ENCODE measurements at regions not wholly inside any gene's neighbourhood (a gene's known extent, or its start where the extent isn't known, plus 50 kb on each side); places are given as distances from the start of the nearest gene placed in this dataset.

DNA sequence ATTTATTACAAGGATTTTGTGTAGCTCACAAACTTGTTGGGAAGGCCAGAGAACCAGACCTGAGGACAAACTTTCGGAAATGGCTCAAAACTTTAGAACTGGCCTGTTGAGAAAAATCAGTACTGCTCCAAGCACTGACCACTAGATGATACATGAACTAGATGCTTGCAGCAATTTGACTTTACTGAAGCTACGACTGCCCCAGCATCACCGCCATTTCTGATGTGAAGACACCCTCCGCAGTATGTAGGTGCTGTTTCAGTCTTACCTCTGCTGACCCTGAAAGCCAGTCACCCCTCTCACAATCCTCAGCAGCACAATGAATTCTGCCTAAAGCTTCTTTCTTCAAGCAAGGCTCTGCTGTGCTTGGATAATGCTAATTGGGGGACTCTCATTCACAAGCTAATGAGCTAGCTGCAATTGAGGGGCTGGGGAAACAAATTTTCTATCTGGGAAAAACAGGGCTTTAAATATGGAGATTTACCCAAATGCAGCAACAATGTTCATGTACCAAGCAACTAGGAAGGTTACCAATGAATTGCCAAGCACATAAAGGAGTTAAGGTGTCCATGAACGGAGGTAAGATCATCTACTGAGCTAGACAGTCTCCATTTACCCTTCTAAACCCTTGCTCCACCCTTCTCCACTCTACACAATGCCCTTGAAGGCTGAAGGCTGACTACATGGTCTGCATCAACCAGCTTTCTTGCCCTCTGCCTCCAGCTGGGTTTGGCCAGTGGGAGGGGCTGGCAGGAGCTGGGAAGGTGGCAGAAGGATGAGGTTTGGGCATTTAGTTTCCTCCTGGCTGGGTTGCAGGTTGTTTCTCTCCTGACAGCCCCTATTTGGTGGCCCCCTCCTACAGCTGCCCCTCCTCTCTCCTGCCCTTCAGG lies 53.2 kb upstream of the FSTL1 start:
- H3K9me3 ChIP-seq (ENCODE audit: control insufficient read depth, insufficient read depth, low read length), result no peaks in the 10 kb centered on the region
- H3K4me1 ChIP-seq (ENCODE audit: control insufficient read depth, insufficient read depth, low read length), result no peaks in the 10 kb centered on the region
- no peaks in the 10 kb centered on the region for H3K4me1 Mint-ChIP-seq
- no peaks in the 10 kb centered on the region for H3K36me3 ChIP-seq (ENCODE audit: control insufficient read depth, insufficient read depth, low read length)
- intact Hi-C loops (cut with micrococcal nuclease), result no loop called here
- H3K36me3 Mint-ChIP-seq, result no peaks in the 10 kb centered on the region
- no peak overlapping the region for H3K4me3 ChIP-seq (ENCODE audit: low read length)
- no peak for ATAC-seq
- 90% methylated on average over 5 of the region's 5 CpGs for WGBS (ENCODE audit: insufficient coverage)
- H3K27me3 ChIP-seq (ENCODE audit: control insufficient read depth, insufficient read depth, low read length), result no peaks in the 10 kb centered on the region
- H3K27ac ChIP-seq (ENCODE audit: low read length), result no peak overlapping the region
- TF ChIP-seq CTCF (IDR thresholded peaks at IDR 0.05), result no peak
- H3K27me3 Mint-ChIP-seq (ENCODE audit: low read depth in 2 of 2), result peaks cover 20 to 34% of the 10 kb centered on the region in 2 donors
- H3K9me3 Mint-ChIP-seq, result no peaks in the 10 kb centered on the region
- DNase-seq, result no peak
- no peak overlapping the region for H3K4me3 Mint-ChIP-seq
- no peak overlapping the region for H3K27ac Mint-ChIP-seq

DNA sequence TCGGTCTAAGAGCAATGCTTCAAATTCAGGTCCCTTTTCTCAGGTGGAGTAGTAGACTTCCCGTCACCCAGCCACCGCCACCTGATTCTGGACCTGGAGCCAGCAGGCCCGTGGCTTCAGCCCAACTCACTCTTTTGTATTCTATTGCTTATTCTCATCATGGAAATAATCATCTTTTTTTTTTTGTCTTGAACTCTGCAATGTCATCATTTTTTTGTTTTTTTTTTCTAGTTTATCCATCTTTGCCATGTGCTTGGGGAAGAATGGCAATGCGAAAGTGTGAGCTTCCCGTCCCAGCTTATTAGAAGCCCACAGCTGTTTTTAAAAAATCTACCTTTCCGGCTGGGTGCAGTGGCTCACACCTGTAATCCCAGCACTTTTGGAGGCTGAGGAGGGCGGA lies 51.3 kb upstream of the FSTL1 start:
- no peak for TF ChIP-seq CTCF (IDR thresholded peaks at IDR 0.05)
- no peaks in the 10 kb centered on the region for H3K27me3 ChIP-seq (ENCODE audit: control insufficient read depth, insufficient read depth, low read length)
- DNase-seq, result no peak
- Mint-ChIP-seq H3K4me3 (no peak overlapping the region), H3K27me3 (ENCODE audit: low read depth in 2 of 2) (peaks cover 17 to 26% of the 10 kb centered on the region in 2 donors), H3K36me3 (no peaks in the 10 kb centered on the region), H3K9me3 (no peaks in the 10 kb centered on the region), H3K4me1 (no peaks in the 10 kb centered on the region), H3K27ac (no peak overlapping the region)
- no peak overlapping the region for H3K27ac ChIP-seq (ENCODE audit: low read length)
- H3K36me3 ChIP-seq (ENCODE audit: control insufficient read depth, insufficient read depth, low read length), result no peaks in the 10 kb centered on the region
- H3K4me1 ChIP-seq (ENCODE audit: control insufficient read depth, insufficient read depth, low read length), result no peaks in the 10 kb centered on the region
- no peak overlapping the region for H3K4me3 ChIP-seq (ENCODE audit: low read length)
- no peak for ATAC-seq
- intact Hi-C loops (cut with micrococcal nuclease), result no loop called here
- 93% methylated on average over 8 of the region's 8 CpGs for WGBS (ENCODE audit: insufficient coverage)
- H3K9me3 ChIP-seq (ENCODE audit: control insufficient read depth, insufficient read depth, low read length), result no peaks in the 10 kb centered on the region

Measured in natural killer cell (primary cell).